CD4-positive, alpha-beta T cell treated with Interferon alpha-2 for 1 hour (primary cell): ENCODE measurements at regions not wholly inside any gene's neighbourhood (a gene's known extent, or its start where the extent isn't known, plus 50 kb on each side); places are given as distances from the start of the nearest gene placed in this dataset.
"Not testable (repeated sequence)": the region's sequence is repeated elsewhere in the genome, so short reads cannot be mapped to it uniquely, and the experiment has no call there.

Experiments
- DNase-seq, 2 donors: peaks; one replicate each; pipeline ENCODE4 v3.0.0-alpha.2; 2020 to 2022

GRCh38 chr20:53792946-53793536 lies 199.4 kb upstream of the ZNF217 start:
- DNase-seq, result no peak

- no peak for DNase-seq
Observed at GRCh38 chr20:53789989-53790675, 196.5 kb upstream of the ZNF217 start.

- no peak for DNase-seq
Observed at GRCh38 chr20:53788253-53789022, 194.8 kb upstream of the ZNF217 start.

- DNase-seq, result not testable (repeated sequence)
Observed at GRCh38 chr20:53787491-53787931, 193.9 kb upstream of the ZNF217 start.

- DNase-seq, result no peak
Observed at GRCh38 chr20:53786445-53787267, 193.0 kb upstream of the ZNF217 start.

GRCh38 chr20:53786071-53786444 lies 192.4 kb upstream of the ZNF217 start:
- DNase-seq, result no peak

GRCh38 chr20:53785320-53785719 lies 191.7 kb upstream of the ZNF217 start:
- no peak for DNase-seq

- DNase-seq, result no peak
Observed at GRCh38 chr20:53783768-53784167, 190.1 kb upstream of the ZNF217 start.

GRCh38 chr20:53782612-53783246 lies 189.1 kb upstream of the ZNF217 start:
- no peak for DNase-seq

- DNase-seq, result no peak
Observed at GRCh38 chr20:53779822-53780221, 186.2 kb upstream of the ZNF217 start.

- no peak for DNase-seq
Observed at GRCh38 chr20:53778736-53779135, 185.1 kb upstream of the ZNF217 start.

GRCh38 chr20:53778041-53778516 lies 184.4 kb upstream of the ZNF217 start:
- DNase-seq, result no peak

GRCh38 chr20:53777402-53777801 lies 183.8 kb upstream of the ZNF217 start:
- not testable (repeated sequence) for DNase-seq

- DNase-seq, result no peak
Observed at GRCh38 chr20:53776858-53777257, 183.2 kb upstream of the ZNF217 start.

GRCh38 chr20:53774461-53775203 lies 181.0 kb upstream of the ZNF217 start:
- no peak for DNase-seq

- DNase-seq, result no peak
Observed at GRCh38 chr20:53773792-53774401, 180.3 kb upstream of the ZNF217 start.

GRCh38 chr20:53773066-53773791 lies 179.6 kb upstream of the ZNF217 start:
- DNase-seq, result not testable (repeated sequence)

GRCh38 chr20:53769041-53769440 lies 175.4 kb upstream of the ZNF217 start:
- DNase-seq, result no peak

GRCh38 chr20:53768329-53768728 lies 174.7 kb upstream of the ZNF217 start:
- no peak for DNase-seq

- no peak for DNase-seq
Observed at GRCh38 chr20:53767206-53767930, 173.7 kb upstream of the ZNF217 start.
